Testis (tissue), 2 donors: ENCODE measurements at regions not wholly inside any gene's neighbourhood (a gene's known extent, or its start where the extent isn't known, plus 50 kb on each side); places are given as distances from the start of the nearest gene placed in this dataset.

Experiments
- DNase-seq: peaks from one replicate; pipeline ENCODE4 v3.0.0-alpha.2; 2019
- H3K27ac ChIP-seq, 2 donors: fragments of 200-600 bp; sonication (generic); one replicate each; pipeline ENCODE4 v1.5.1; 2019
- H3K27me3 ChIP-seq: fragments of 200-600 bp; sonication (generic); one replicate; pipeline ENCODE4 v1.5.1; 2019
- H3K36me3 ChIP-seq: fragments of 200-600 bp; sonication (generic); one replicate; pipeline ENCODE4 v1.5.1; 2017; ENCODE audit warnings: low read depth; ENCODE audit errors: missing control alignments
- H3K4me1 ChIP-seq: fragments of 200-600 bp; sonication (generic); one replicate; pipeline ENCODE4 v1.5.1; 2019
- H3K4me3 ChIP-seq, 2 donors: fragments of 200-600 bp; sonication (generic); one replicate each; pipeline ENCODE4 v1.5.1; 2017 to 2019
- H3K9me3 ChIP-seq: fragments of 200-600 bp; sonication (generic); one replicate; pipeline ENCODE4 v1.5.1; 2017
- POLR2A ChIP-seq: fragments of 450-650 bp; IDR thresholded peaks from one replicate; pipeline ENCODE4 v1.6.1; 2017; ENCODE audit warnings: antibody characterized with exemption, mild to moderate bottlenecking, moderate library complexity
- WGBS, 2 donors: methylation state at CpG; one replicate each; pipeline ENCODE4 v1.1.5; 2018; 5-methylcytosine and 5-hydroxymethylcytosine counted together
- intact Hi-C: fragments of 100-400 bp; cut with DNase I; formaldehyde crosslinking; loops from one replicate; pipeline ENCODE4 v1.15.1; 2023; ENCODE audit warnings: low total_unique reads
- TF ChIP-seq, protein P1 (sequence below), 3 experiments: fragments of 450-650 bp in 2 of 3; fragments of 200-600 bp in 1 of 3; sonication (generic) in 1 of 3; IDR thresholded peaks; one replicate each; pipeline ENCODE4 v1.5.1; 2016 to 2019; ENCODE audit warnings: antibody characterized with exemption in 3 of 3, mild to moderate bottlenecking in 2 of 3, moderate library complexity in 1 of 3

DNA sequence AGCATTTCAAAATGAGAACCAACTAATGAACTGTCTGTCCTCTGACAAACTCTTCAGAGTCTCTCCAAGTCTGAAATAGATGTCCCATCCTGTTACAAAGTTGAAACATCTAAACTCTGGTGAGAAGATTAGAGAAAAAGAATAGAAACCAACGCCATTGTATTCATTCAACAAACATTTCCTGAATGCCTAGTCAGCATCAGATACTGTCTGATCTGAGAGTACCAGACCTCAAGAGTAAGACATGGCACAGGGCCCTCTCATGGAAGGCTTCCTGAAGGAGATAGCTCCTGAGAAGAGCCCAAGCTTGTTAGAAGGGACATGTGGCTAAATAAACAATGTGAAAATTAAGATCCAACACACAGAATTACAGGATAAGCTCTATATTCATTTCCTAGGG is 164.1 kb upstream of the LRRN1 start:
- WGBS, 2 donors = 0 to 82% methylated on average over 1 of the region's 1 CpG
- Histone ChIP-seq H3K27ac (no peak overlapping the region), H3K4me1 (peaks cover 7% of the 10 kb centered on the region), H3K27me3 (no peaks in the 10 kb centered on the region), H3K4me3 (no peak overlapping the region), H3K36me3 (no peaks in the 10 kb centered on the region), H3K9me3 (no peaks in the 10 kb centered on the region)
- no peak for DNase-seq
- intact Hi-C loops = no loop called here
- no peak for TF ChIP-seq POLR2A
- TF ChIP-seq, protein P1, sequence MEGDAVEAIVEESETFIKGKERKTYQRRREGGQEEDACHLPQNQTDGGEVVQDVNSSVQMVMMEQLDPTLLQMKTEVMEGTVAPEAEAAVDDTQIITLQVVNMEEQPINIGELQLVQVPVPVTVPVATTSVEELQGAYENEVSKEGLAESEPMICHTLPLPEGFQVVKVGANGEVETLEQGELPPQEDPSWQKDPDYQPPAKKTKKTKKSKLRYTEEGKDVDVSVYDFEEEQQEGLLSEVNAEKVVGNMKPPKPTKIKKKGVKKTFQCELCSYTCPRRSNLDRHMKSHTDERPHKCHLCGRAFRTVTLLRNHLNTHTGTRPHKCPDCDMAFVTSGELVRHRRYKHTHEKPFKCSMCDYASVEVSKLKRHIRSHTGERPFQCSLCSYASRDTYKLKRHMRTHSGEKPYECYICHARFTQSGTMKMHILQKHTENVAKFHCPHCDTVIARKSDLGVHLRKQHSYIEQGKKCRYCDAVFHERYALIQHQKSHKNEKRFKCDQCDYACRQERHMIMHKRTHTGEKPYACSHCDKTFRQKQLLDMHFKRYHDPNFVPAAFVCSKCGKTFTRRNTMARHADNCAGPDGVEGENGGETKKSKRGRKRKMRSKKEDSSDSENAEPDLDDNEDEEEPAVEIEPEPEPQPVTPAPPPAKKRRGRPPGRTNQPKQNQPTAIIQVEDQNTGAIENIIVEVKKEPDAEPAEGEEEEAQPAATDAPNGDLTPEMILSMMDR (IDR thresholded peaks at IDR 0.05) = no peak

DNA sequence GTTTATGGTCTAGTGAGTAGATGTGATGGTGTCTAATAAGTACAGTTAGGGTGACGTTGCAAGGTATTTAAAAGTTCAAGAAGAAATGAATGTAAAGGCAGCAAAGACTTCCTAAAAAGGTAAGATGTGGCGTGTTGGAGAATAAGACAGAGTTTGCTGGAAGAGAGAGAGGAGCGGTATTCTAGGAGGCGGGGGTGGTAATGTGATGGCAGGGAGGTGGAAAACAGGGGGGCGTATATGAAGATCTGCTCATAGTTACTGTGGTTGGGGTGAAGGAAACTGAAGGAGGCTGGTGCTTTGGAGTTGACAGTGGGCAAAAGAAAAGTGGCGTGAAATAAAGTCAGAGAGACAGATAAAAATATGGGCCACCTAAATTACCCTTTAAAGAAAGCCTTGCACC is 164.9 kb upstream of the LRRN1 start:
- 97% methylated on average over 6 of the region's 6 CpGs for WGBS, 2 donors

DNA sequence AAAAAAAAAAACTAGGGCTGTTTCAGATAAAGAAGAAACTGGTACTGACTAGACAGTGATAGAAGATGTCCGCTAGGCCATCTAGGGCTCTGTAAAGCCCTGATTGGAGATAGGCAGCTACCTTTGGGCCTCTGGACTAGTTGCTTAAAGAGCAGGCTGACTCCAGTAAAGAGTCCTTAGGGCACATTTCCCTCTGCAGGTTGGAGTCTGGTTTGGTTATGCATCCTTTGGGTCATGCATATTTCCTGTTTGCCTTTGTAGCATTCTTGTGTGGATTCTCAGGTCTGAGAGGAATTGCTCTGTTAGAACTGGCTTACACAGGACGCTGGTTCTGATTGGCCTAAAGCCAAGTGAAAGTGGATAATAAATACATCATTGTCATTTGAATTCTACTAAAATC is 165.5 kb upstream of the LRRN1 start:
- Histone ChIP-seq H3K4me1 (peaks cover 7% of the 10 kb centered on the region), H3K36me3 (no peaks in the 10 kb centered on the region), H3K9me3 (no peaks in the 10 kb centered on the region), H3K27me3 (no peaks in the 10 kb centered on the region), H3K4me3 (no peak overlapping the region), H3K27ac (no peak overlapping the region)
- intact Hi-C loops = no loop called here
- TF ChIP-seq, protein P1 (IDR thresholded peaks at IDR 0.05) = no peak
- TF ChIP-seq POLR2A = no peak
- WGBS, 2 donors = 49 to 93% methylated on average over 2 of the region's 2 CpGs
- DNase-seq = no peak

More for the DNA sequence above, 164.9 kb upstream of the LRRN1 start:
- intact Hi-C loops = no loop called here
- no peaks in the 10 kb centered on the region for H3K9me3 ChIP-seq
- H3K36me3 ChIP-seq = no peaks in the 10 kb centered on the region
- TF ChIP-seq, protein P1 (IDR thresholded peaks at IDR 0.05) = no peak
- no peak for TF ChIP-seq POLR2A
- peaks cover 7% of the 10 kb centered on the region for H3K4me1 ChIP-seq
- H3K27ac ChIP-seq = no peak overlapping the region
- no peaks in the 10 kb centered on the region for H3K27me3 ChIP-seq
- DNase-seq = no peak
- no peak overlapping the region for H3K4me3 ChIP-seq

DNA sequence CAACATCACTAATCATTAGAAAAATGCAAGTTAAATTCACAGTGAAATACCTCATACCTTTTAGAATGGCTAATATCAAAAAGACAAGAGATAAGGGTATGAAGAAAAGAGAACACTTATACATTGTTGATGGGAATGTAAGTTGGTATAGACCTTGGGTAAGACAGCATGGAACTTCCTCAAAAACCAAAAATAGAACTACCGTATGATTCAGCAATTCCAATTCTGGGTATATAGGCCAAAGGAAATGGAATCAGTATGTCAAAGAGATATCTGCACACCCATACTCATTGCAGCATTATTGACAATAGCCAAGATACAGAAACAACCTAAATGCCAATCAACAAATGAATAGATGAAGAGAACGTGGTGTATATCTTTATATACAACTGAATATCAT is 166.8 kb upstream of the LRRN1 start:
- DNase-seq = no peak

DNA sequence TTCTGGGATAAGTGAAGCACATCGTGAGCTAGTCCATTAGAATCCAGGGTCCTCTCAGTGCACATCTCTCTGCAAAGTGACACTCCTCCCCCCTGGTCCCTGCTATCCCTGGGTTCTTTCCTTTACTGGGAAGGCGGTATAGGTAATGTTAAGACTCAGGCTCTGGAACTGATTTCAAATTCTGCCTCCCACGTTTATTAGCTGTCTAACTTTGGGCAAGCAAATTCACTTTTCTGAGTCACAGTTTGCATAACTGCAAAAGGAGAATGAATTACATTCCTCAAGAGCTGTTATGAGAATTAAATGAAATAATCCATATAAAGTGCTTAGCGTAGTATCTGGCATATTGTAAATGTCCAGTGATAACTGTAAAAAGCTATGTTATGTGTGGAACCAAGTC is 168.1 kb upstream of the LRRN1 start:
- H3K36me3 ChIP-seq = no peaks in the 10 kb centered on the region

More for the DNA sequence above, 166.8 kb upstream of the LRRN1 start:
- H3K4me1 ChIP-seq = peaks cover 7% of the 10 kb centered on the region
- no peaks in the 10 kb centered on the region for H3K36me3 ChIP-seq
- H3K27ac ChIP-seq = no peak overlapping the region
- TF ChIP-seq POLR2A = no peak
- TF ChIP-seq, protein P1 (IDR thresholded peaks at IDR 0.05) = no peak
- 84 to 91% methylated on average over 2 of the region's 2 CpGs for WGBS, 2 donors
- H3K4me3 ChIP-seq = no peak overlapping the region
- no peaks in the 10 kb centered on the region for H3K9me3 ChIP-seq
- no peaks in the 10 kb centered on the region for H3K27me3 ChIP-seq
- intact Hi-C loops = no loop called here

More for the DNA sequence above, 168.1 kb upstream of the LRRN1 start:
- TF ChIP-seq POLR2A = no peak
- TF ChIP-seq, protein P1 (IDR thresholded peaks at IDR 0.05) = no peak
- H3K27me3 ChIP-seq = no peaks in the 10 kb centered on the region
- WGBS, 2 donors = 91 to 92% methylated on average over 4 of the region's 4 CpGs
- no peaks in the 10 kb centered on the region for H3K9me3 ChIP-seq
- intact Hi-C loops = no loop called here
- no peak overlapping the region for H3K27ac ChIP-seq
- no peak overlapping the region for H3K4me3 ChIP-seq
- DNase-seq = no peak
- H3K4me1 ChIP-seq = no peaks in the 10 kb centered on the region
